HUES64 (cell line): ENCODE measurements at regions not wholly inside any gene's neighbourhood (a gene's known extent, or its start where the extent isn't known, plus 50 kb on each side); places are given as distances from the start of the nearest gene placed in this dataset.
"Not testable (repeated sequence)": the region's sequence is repeated elsewhere in the genome, so short reads cannot be mapped to it uniquely, and the experiment has no call there.

Source experiments
- H3K27ac ChIP-seq: 2 replicates; pipeline ENCODE4 v1.7.0; 2013; ENCODE audit warnings: low read depth, low read length, inconsistent platforms
- H3K27me3 ChIP-seq: 2 replicates; pipeline ENCODE4 v1.6.1; 2013; ENCODE audit warnings: mild to moderate bottlenecking, low read length; ENCODE audit not compliant: insufficient read depth
- H3K36me3 ChIP-seq: 2 replicates; pipeline ENCODE4 v1.6.1; 2013; ENCODE audit warnings: mild to moderate bottlenecking, low read length; ENCODE audit not compliant: insufficient read depth
- H3K4me1 ChIP-seq: 2 replicates; pipeline ENCODE4 v1.6.1; 2013; ENCODE audit warnings: mild to moderate bottlenecking, low read length, moderate library complexity; ENCODE audit not compliant: insufficient read depth
- H3K4me3 ChIP-seq: 2 replicates; pipeline ENCODE4 v1.5.1; 2013; ENCODE audit warnings: mild to moderate bottlenecking, low read length, moderate library complexity
- H3K9ac ChIP-seq: 2 replicates; pipeline ENCODE4 v1.6.1; 2013; ENCODE audit warnings: mild to moderate bottlenecking, low read depth, low read length
- H3K9me3 ChIP-seq: 2 replicates; pipeline ENCODE4 v1.6.1; 2013; ENCODE audit warnings: low read depth, low read length; ENCODE audit not compliant: insufficient read depth
- WGBS: fragments of 150-250, 120-280 bp; methylation state at CpG from one replicate; pipeline ENCODE4 v1.1.7; 2013; ENCODE audit warnings: missing lambda C conversion rate; 5-methylcytosine and 5-hydroxymethylcytosine counted together

GRCh38 chr22:25495285-25495684, 69.2 kb upstream of the GRK3 start:
- WGBS, result no CpG with 5 or more reads among the region's 1 CpG
- H3K4me1 ChIP-seq, result no peaks in the 10 kb centered on the region
- no peak overlapping the region for H3K4me3 ChIP-seq
- no peaks in the 10 kb centered on the region for H3K27me3 ChIP-seq
- H3K27ac ChIP-seq, result no peak overlapping the region
- no peak overlapping the region for H3K9ac ChIP-seq
- H3K36me3 ChIP-seq, result peaks cover 3% of the 10 kb centered on the region; the same call in 1 of the 2 replicates
- no peaks in the 10 kb centered on the region for H3K9me3 ChIP-seq

- no peaks in the 10 kb centered on the region for H3K36me3 ChIP-seq
- no peaks in the 10 kb centered on the region for H3K9me3 ChIP-seq
- H3K9ac ChIP-seq, result no peak overlapping the region
- no peak overlapping the region for H3K4me3 ChIP-seq
- H3K4me1 ChIP-seq, result no peaks in the 10 kb centered on the region
- no peaks in the 10 kb centered on the region for H3K27me3 ChIP-seq
- H3K27ac ChIP-seq, result no peak overlapping the region
- whole genome bisulfite sequencing, result 91% methylated on average over 4 of the region's 4 CpGs
Observed at GRCh38 chr22:25496396-25497064, 67.9 kb upstream of the GRK3 start.

- Histone ChIP-seq H3K9ac (no peak overlapping the region), H3K36me3 (no peaks in the 10 kb centered on the region), H3K4me3 (no peak overlapping the region), H3K27me3 (no peaks in the 10 kb centered on the region), H3K9me3 (no peaks in the 10 kb centered on the region), H3K4me1 (no peaks in the 10 kb centered on the region), H3K27ac (no peak overlapping the region)
- WGBS, result 84% methylated on average over 2 of the region's 2 CpGs
Observed at GRCh38 chr22:25497181-25497641, 67.3 kb upstream of the GRK3 start.

GRCh38 chr22:25497716-25498115, 66.8 kb upstream of the GRK3 start:
- no peaks in the 10 kb centered on the region for H3K36me3 ChIP-seq
- H3K27ac ChIP-seq, result no peak overlapping the region
- no peaks in the 10 kb centered on the region for H3K9me3 ChIP-seq
- 93% methylated on average over 2 of the region's 2 CpGs for WGBS
- H3K4me3 ChIP-seq, result no peak overlapping the region
- no peak overlapping the region for H3K9ac ChIP-seq
- H3K27me3 ChIP-seq, result no peaks in the 10 kb centered on the region
- no peaks in the 10 kb centered on the region for H3K4me1 ChIP-seq

GRCh38 chr22:25500671-25501070, 63.8 kb upstream of the GRK3 start:
- H3K36me3 ChIP-seq, H3K9ac ChIP-seq, H3K9me3 ChIP-seq, H3K27ac ChIP-seq, H3K4me1 ChIP-seq, H3K4me3 ChIP-seq, H3K27me3 ChIP-seq: not testable (repeated sequence)
- WGBS, result 100% methylated on average over 3 of the region's 3 CpGs

- H3K4me1 ChIP-seq, result peaks cover 12% of the 10 kb centered on the region; the same call in 1 of the 2 replicates
- H3K9me3 ChIP-seq, H3K27ac ChIP-seq, H3K9ac ChIP-seq, H3K4me3 ChIP-seq, H3K36me3 ChIP-seq, H3K27me3 ChIP-seq: not testable (repeated sequence)
- WGBS, result 88% methylated on average over 1 of the region's 1 CpG
Observed at GRCh38 chr22:25504017-25504416, 60.5 kb upstream of the GRK3 start.

GRCh38 chr22:25508161-25508560, 56.3 kb upstream of the GRK3 start:
- no peak overlapping the region for H3K27ac ChIP-seq
- H3K36me3 ChIP-seq, result peaks cover 9% of the 10 kb centered on the region
- peaks cover 12% of the 10 kb centered on the region; the same call in 1 of the 2 replicates for H3K4me1 ChIP-seq
- WGBS, result 62% methylated on average over 3 of the region's 3 CpGs
- H3K27me3 ChIP-seq, result no peaks in the 10 kb centered on the region
- no peak overlapping the region for H3K9ac ChIP-seq
- no peaks in the 10 kb centered on the region for H3K9me3 ChIP-seq
- H3K4me3 ChIP-seq, result no peak overlapping the region

GRCh38 chr22:25508761-25509321, 55.6 kb upstream of the GRK3 start:
- Histone ChIP-seq H3K27me3 (no peaks in the 10 kb centered on the region), H3K9ac (no peak overlapping the region), H3K27ac (no peak overlapping the region), H3K36me3 (peaks cover 9% of the 10 kb centered on the region), H3K4me3 (no peak overlapping the region), H3K4me1 (peaks cover 12% of the 10 kb centered on the region; the same call in 1 of the 2 replicates), H3K9me3 (no peaks in the 10 kb centered on the region)
- WGBS, result 76% methylated on average over 5 of the region's 5 CpGs

GRCh38 chr22:25509374-25509791, 55.1 kb upstream of the GRK3 start:
- 92% methylated on average over 5 of the region's 5 CpGs for WGBS
- Histone ChIP-seq H3K9me3 (no peaks in the 10 kb centered on the region), H3K4me1 (peaks cover 16% of the 10 kb centered on the region), H3K36me3 (peaks cover 9% of the 10 kb centered on the region), H3K27me3 (no peaks in the 10 kb centered on the region), H3K4me3 (no peak overlapping the region), H3K9ac (no peak overlapping the region), H3K27ac (no peak overlapping the region)

GRCh38 chr22:25510876-25511275, 53.6 kb upstream of the GRK3 start:
- Histone ChIP-seq H3K9me3 (no peaks in the 10 kb centered on the region), H3K36me3 (peaks cover 9% of the 10 kb centered on the region), H3K9ac (no peak overlapping the region), H3K4me3 (no peak overlapping the region), H3K27ac (no peak overlapping the region), H3K4me1 (peaks cover 23% of the 10 kb centered on the region), H3K27me3 (no peaks in the 10 kb centered on the region)
- 75% methylated on average over 3 of the region's 3 CpGs for WGBS

GRCh38 chr22:25511725-25512124, 52.8 kb upstream of the GRK3 start:
- 97% methylated on average over 3 of the region's 3 CpGs for WGBS
- peaks cover 23% of the 10 kb centered on the region for H3K4me1 ChIP-seq
- H3K9ac ChIP-seq, result no peak overlapping the region
- H3K4me3 ChIP-seq, result no peak overlapping the region
- peaks cover 9% of the 10 kb centered on the region for H3K36me3 ChIP-seq
- no peaks in the 10 kb centered on the region for H3K27me3 ChIP-seq
- no peak overlapping the region for H3K27ac ChIP-seq
- H3K9me3 ChIP-seq, result no peaks in the 10 kb centered on the region
